Ectodermal cell (in vitro differentiated cells): ENCODE measurements at regions not wholly inside any gene's neighbourhood (a gene's known extent, or its start where the extent isn't known, plus 50 kb on each side); places are given as distances from the start of the nearest gene placed in this dataset.

Experiments used
- H3K27ac ChIP-seq: 2 replicates; pipeline ENCODE4 v1.7.0; 2013; ENCODE audit warnings: mild to moderate bottlenecking, low read depth, low read length; ENCODE audit not compliant: insufficient read depth, poor library complexity, severe bottlenecking
- H3K27me3 ChIP-seq: 2 replicates; pipeline ENCODE4 v1.7.0; 2013; ENCODE audit warnings: mild to moderate bottlenecking, low read length; ENCODE audit not compliant: insufficient read depth, control insufficient read depth, poor library complexity, severe bottlenecking
- H3K36me3 ChIP-seq: one replicate; pipeline ENCODE4 v1.7.0; 2013; ENCODE audit warnings: low read length; ENCODE audit not compliant: control insufficient read depth, insufficient read depth
- H3K4me1 ChIP-seq: one replicate; pipeline ENCODE4 v1.7.0; 2013; ENCODE audit warnings: low read length; ENCODE audit not compliant: control insufficient read depth, insufficient read depth
- H3K4me3 ChIP-seq: 2 replicates; pipeline ENCODE4 v1.7.0; 2013; ENCODE audit warnings: low read depth, low read length, control low read depth; ENCODE audit not compliant: insufficient read depth
- H3K9me3 ChIP-seq: 2 replicates; pipeline ENCODE4 v1.7.0; 2013; ENCODE audit warnings: mild to moderate bottlenecking, low read length, moderate library complexity; ENCODE audit not compliant: control insufficient read depth
- WGBS, 2 experiments: methylation state at CpG; one replicate each; pipeline ENCODE4 v1.1.7; 2013; ENCODE audit warnings: missing lambda C conversion rate in 2 of 2; 5-methylcytosine and 5-hydroxymethylcytosine counted together

DNA sequence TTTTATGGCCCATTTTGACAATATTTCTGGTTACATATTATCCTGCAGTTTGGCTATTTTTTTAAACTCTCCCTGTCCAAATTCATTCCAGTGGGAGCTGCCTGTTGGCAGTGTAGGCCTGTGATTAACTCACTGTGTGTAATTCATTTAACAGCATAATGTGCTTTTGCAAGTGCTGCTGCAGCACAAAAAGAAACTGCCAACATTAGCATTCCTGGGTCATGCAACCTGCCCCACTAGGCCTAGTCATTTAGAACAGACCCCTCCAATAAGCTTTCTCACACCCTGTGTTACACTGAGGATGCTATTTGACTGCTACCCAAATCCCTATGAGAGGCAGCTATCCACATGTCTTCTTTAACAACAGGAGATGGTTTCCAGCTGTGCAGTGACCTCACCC is 251.2 kb upstream of the UBE2E2 start:
- Histone ChIP-seq H3K27me3 (no peaks in the 10 kb centered on the region), H3K27ac (no peak overlapping the region), H3K4me1 (no peaks in the 10 kb centered on the region), H3K36me3 (no peaks in the 10 kb centered on the region), H3K4me3 (no peak overlapping the region), H3K9me3 (no peaks in the 10 kb centered on the region)

DNA sequence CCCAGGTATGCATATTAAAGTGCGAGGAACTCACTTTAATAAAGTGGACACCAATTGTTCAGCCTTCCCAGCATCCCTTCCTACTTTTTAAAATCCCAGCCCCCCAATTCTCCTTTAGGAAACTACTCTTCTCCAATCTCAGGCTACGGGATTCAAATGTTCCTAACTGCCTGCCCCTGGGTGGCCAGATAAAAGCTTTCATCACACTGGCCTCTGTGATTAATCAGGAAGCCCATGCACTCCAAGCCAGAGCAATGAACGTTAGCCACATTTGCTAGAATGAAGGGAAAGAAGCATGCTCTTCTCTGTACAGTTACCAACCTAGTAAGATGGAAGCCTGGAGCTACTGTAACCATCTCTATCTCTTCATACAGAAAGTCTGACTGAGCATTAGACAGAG is 250.3 kb upstream of the UBE2E2 start:
- no peak overlapping the region for H3K4me3 ChIP-seq
- 87 to 93% methylated on average over 3 of the region's 3 CpGs for WGBS, 2 experiments

DNA sequence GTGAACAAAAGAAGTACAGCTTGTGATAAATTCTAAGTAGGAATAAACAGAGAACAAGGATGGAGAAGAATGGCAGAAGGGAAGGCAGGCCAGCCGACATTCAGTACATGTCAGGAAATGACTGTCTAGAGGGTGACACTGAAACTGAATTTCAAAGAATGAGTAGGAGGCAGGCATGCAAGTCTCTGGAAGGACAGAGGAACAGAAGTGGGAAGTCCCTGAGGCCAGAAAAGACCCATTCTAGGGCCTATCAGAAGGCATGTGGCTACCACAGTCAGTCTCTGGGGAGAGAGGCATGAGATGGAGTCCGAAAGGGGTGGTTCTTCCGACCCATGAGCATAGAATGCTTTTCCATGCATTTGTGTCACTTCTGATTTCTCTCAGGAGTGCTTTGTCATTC is 243.5 kb upstream of the UBE2E2 start:
- whole genome bisulfite sequencing, 2 experiments: 68 to 76% methylated on average over 3 of the region's 3 CpGs
- Histone ChIP-seq H3K36me3 (no peaks in the 10 kb centered on the region), H3K4me3 (no peak overlapping the region)

More for the DNA sequence above, 250.3 kb upstream of the UBE2E2 start:
- Histone ChIP-seq H3K36me3 (no peaks in the 10 kb centered on the region), H3K4me1 (no peaks in the 10 kb centered on the region), H3K27ac (no peak overlapping the region), H3K27me3 (no peaks in the 10 kb centered on the region), H3K9me3 (no peaks in the 10 kb centered on the region)

GRCh38 chr3:22960105-22960984 is 242.8 kb upstream of the UBE2E2 start:
- WGBS, 2 experiments: 42 to 72% methylated on average over 5 of the region's 8 CpGs
- Histone ChIP-seq H3K36me3 (no peaks in the 10 kb centered on the region), H3K4me3 (no peak overlapping the region), H3K27ac (no peak overlapping the region), H3K4me1 (no peaks in the 10 kb centered on the region), H3K9me3 (no peaks in the 10 kb centered on the region), H3K27me3 (no peaks in the 10 kb centered on the region)

More for the DNA sequence above, 243.5 kb upstream of the UBE2E2 start:
- H3K27ac ChIP-seq: no peak overlapping the region
- no peaks in the 10 kb centered on the region for H3K27me3 ChIP-seq
- no peaks in the 10 kb centered on the region for H3K9me3 ChIP-seq
- H3K4me1 ChIP-seq: no peaks in the 10 kb centered on the region

DNA sequence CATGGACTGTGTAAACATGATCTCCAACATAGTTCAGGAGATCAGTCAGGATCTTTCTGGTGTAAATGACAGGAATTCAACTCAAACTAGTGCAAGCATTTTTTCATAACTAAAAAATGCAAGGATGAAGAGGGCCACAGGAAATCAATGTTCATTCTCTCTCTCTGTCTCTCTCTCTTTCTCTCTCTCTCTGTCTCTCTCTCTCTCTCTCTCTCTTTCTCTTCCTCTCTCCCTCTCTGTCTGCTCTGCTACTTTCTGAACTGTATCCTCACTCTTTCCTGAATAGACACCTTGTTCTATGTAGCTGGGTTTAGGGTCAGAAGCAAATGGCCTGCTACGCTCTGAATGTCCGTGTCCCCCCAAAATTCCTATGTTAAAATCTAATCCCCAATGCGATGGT is 240.9 kb upstream of the UBE2E2 start:
- Histone ChIP-seq H3K27ac (no peak overlapping the region), H3K9me3 (no peaks in the 10 kb centered on the region), H3K4me1 (no peaks in the 10 kb centered on the region), H3K36me3 (no peaks in the 10 kb centered on the region), H3K4me3 (no peak overlapping the region), H3K27me3 (no peaks in the 10 kb centered on the region)
- 75 to 85% methylated on average over 3 of the region's 3 CpGs for WGBS, 2 experiments

DNA sequence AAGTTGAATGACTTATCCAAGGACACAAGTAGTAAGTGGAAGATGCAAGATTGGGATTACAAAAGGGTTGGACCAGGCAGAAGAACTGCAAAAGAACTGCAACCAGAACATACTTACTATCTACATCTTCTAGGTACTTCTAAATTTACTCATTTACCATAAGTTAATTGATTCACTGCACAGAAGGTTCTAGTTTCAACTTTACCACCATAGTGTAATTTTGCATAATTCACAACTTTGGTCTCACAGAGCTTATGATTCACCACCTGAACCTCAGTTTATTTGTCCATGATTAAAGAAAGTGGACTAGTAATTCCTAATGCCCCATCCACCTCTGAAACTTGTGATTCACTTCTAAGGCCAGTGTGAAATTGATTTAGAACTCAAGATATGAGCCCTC is 236.8 kb upstream of the UBE2E2 start:
- no peaks in the 10 kb centered on the region for H3K4me1 ChIP-seq
- H3K4me3 ChIP-seq: no peak overlapping the region
- H3K27ac ChIP-seq: no peak overlapping the region
- H3K36me3 ChIP-seq: no peaks in the 10 kb centered on the region
- H3K9me3 ChIP-seq: no peaks in the 10 kb centered on the region
- H3K27me3 ChIP-seq: no peaks in the 10 kb centered on the region

DNA sequence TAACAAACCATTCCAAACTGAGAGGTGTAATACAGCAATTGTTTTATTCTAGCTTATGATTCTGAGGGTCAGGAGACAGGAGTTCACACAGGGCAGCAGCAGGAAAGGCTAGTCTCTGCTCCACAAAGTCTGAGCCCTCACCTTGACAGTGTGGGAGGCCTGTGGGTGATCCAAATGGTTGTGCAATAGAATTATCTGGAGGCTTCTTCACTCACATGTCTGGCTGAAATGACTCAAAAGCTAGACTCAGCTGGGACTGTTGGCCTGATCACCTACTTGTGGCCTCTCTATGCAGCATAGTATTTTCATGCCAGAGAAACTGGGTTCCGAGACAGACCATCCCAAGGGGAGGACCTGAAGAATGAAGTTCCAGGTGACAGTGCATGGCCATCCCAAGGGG is 233.9 kb upstream of the UBE2E2 start:
- 94 to 97% methylated on average over 1 of the region's 1 CpG for WGBS, 2 experiments
- Histone ChIP-seq H3K27me3 (no peaks in the 10 kb centered on the region), H3K36me3 (no peaks in the 10 kb centered on the region), H3K4me1 (no peaks in the 10 kb centered on the region), H3K9me3 (peaks cover 2% of the 10 kb centered on the region), H3K27ac (no peak overlapping the region), H3K4me3 (no peak overlapping the region)

DNA sequence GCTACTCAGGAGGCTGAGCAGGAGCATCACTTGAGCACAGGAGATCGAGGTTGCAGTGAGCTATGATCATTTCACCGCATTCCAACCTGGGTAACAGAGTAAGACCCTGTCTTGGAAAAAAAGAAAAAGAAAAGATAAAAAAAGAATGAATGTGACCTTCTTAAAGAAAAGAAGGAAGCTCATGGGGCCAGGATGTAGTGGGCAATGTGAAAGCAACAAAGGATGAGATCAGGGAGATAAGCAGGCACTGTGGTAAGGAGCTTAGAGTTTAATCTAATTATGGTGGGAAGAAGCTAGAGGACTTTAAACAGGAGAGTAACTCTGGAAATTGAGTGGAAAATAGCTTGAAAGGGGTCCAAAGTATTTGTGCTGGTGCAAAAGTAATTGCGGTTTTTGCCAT is 231.6 kb upstream of the UBE2E2 start:
- Histone ChIP-seq H3K27me3 (no peaks in the 10 kb centered on the region), H3K4me3 (no peak overlapping the region), H3K9me3 (peaks cover 2% of the 10 kb centered on the region), H3K36me3 (no peaks in the 10 kb centered on the region), H3K27ac (no peak overlapping the region), H3K4me1 (no peaks in the 10 kb centered on the region)
- WGBS, 2 experiments: 92 to 93% methylated on average over 3 of the region's 3 CpGs

DNA sequence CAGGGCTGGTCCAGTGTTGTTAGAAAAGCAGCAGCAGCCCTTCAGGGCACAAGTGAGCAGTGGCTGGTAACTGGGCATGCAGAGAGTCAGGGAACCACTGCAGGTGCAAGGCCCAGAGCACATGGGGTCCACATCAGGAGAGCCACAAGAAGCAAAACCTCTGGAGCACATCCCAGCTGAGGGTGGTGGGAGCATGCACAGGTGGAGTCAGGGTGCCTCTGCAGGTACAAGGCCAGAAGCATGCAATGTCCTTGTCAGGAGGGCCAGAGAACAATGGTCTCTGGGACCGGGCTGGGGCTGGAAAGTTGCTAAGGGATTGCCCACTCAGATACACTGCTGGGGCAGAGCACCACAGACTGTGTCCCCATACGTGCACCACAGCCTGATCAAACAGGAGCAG is 226.1 kb upstream of the UBE2E2 start:
- no peaks in the 10 kb centered on the region for H3K4me1 ChIP-seq
- 86 to 93% methylated on average over 2 of the region's 2 CpGs for WGBS, 2 experiments
- H3K4me3 ChIP-seq: no peak overlapping the region
- no peaks in the 10 kb centered on the region for H3K27me3 ChIP-seq
- H3K27ac ChIP-seq: no peak overlapping the region
- no peaks in the 10 kb centered on the region for H3K36me3 ChIP-seq
- H3K9me3 ChIP-seq: peaks cover 2% of the 10 kb centered on the region

- 94 to 96% methylated on average over 3 of the region's 3 CpGs for WGBS, 2 experiments
Measured at GRCh38 chr3:22977650-22978289, 225.4 kb upstream of the UBE2E2 start.

More at GRCh38 chr3:22977650-22978289, 225.4 kb upstream of the UBE2E2 start:
- Histone ChIP-seq H3K36me3 (no peaks in the 10 kb centered on the region), H3K9me3 (peaks cover 2% of the 10 kb centered on the region), H3K4me3 (no peak overlapping the region), H3K4me1 (no peaks in the 10 kb centered on the region), H3K27me3 (no peaks in the 10 kb centered on the region), H3K27ac (no peak overlapping the region)
